ENCODE measurements at regions not wholly inside any gene's neighbourhood (a gene's known extent, or its start where the extent isn't known, plus 50 kb on each side); places are given as distances from the start of the nearest gene placed in this dataset.
"Not testable (repeated sequence)": the region's sequence is repeated elsewhere in the genome, so short reads cannot be mapped to it uniquely, and the experiment has no call there.

DNA sequence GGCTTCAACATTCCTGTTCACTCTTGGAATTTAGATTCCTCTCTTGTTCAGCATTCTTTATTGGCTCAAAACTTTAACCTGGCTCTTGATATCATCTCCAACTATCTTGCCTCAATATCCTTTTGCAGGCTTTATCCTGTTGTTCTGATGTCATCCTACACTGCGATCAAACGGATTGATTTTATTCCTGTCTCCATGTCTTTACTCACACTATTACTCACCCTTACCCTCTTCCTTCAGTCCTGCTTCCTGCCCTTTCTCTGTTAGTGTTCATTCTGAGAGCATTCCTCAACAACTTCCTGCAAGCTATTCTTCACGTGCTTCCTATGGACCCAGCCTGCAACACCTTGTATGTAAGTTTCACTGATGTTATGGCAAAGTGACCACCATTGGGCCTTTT, 264.7 kb downstream of the RNF152 start:
- TF ChIP-seq ARNTL (CRISPR knock-in tag; IDR thresholded peaks at IDR 0.05; ENCODE audit: borderline replicate concordance, low read depth) (no peak), TCF4 (CRISPR knock-in tag; IDR thresholded peaks at IDR 0.05; ENCODE audit: borderline replicate concordance) (no peak), ZC3H10 (CRISPR knock-in tag; IDR thresholded peaks at IDR 0.05) (no peak), SNAI2 (CRISPR knock-in tag; IDR thresholded peaks at IDR 0.05) (no peak), PPARA (CRISPR knock-in tag; IDR thresholded peaks at IDR 0.05; ENCODE audit: borderline replicate concordance) (no peak), POU6F1 (CRISPR knock-in tag; IDR thresholded peaks at IDR 0.05; ENCODE audit: borderline replicate concordance, low read depth) (no peak), TOX (CRISPR knock-in tag; IDR thresholded peaks at IDR 0.05; ENCODE audit: borderline replicate concordance) (no peak), ISL1 (CRISPR knock-in tag; IDR thresholded peaks at IDR 0.05) (no peak), ZNF70 (CRISPR knock-in tag; IDR thresholded peaks at IDR 0.05) (no peak), CREB5 (CRISPR knock-in tag; IDR thresholded peaks at IDR 0.05; ENCODE audit: low read depth) (no peak), TSHZ2 (CRISPR knock-in tag; IDR thresholded peaks at IDR 0.05) (no peak)
- peak; percentile 52 for ATAC-seq

DNA sequence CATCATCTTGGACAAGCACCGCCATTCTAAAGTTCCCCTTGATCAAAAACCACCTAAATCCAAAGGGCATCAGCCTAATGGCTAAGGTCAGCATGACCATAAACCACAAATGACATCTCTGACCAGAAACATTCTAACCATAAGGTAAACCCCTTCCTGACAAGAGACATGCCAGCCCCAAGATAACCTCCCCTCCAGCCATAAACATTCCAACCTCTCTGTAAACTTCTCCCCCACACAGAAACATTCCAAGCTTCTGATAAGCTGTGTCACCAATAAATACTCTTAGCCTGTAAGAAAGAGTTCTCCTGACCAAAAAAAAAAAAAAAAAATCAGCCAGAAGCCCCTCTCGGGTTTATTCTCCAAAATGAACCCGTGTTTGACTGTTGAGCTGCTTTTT, 268.2 kb downstream of the RNF152 start:
- ATAC-seq, result not testable (repeated sequence)

GRCh38 chr18:61619783-61620182, 273.0 kb downstream of the RNF152 start:
- no peak for TF ChIP-seq ZFP3 (CRISPR knock-in tag; IDR thresholded peaks at IDR 0.05)
- no peak for TF ChIP-seq ZC3H10 (CRISPR knock-in tag; IDR thresholded peaks at IDR 0.05)
- TF ChIP-seq POU6F1 (CRISPR knock-in tag; IDR thresholded peaks at IDR 0.05; ENCODE audit: borderline replicate concordance, low read depth), result no peak
- no peak for TF ChIP-seq ZNF8 (CRISPR knock-in tag; IDR thresholded peaks at IDR 0.05)
- no peak for TF ChIP-seq TSHZ2 (CRISPR knock-in tag; IDR thresholded peaks at IDR 0.05)
- no peak for TF ChIP-seq GLIS3 (CRISPR knock-in tag; IDR thresholded peaks at IDR 0.05)
- no peak for TF ChIP-seq RARB (CRISPR knock-in tag; IDR thresholded peaks at IDR 0.05)
- no peak for TF ChIP-seq ESRRG (CRISPR knock-in tag; IDR thresholded peaks at IDR 0.05)

DNA sequence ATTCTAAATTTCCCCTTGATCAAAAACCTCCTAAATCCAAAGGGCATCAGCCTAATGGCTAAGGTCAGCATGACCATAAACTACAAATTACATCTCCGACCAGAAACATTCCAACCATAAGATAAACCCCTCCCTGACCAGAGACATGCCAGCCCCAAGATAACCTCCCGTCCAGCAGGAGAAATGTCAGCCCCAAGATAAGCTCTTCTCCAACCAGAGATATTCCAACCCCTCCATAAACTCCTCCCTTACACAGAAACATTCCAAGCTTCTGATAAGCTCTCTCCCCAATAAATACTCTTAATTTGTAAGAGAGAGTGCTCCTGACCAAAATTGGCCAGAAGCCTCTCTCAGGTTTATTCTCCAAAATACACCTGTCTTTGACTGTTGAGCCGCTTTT, 274.0 kb downstream of the RNF152 start:
- ATAC-seq, result no peak
- no peak for TF ChIP-seq ZFP30 (CRISPR knock-in tag; IDR thresholded peaks at IDR 0.05)
- TF ChIP-seq SNAI2 (CRISPR knock-in tag; IDR thresholded peaks at IDR 0.05), result no peak
- TF ChIP-seq CREB5 (CRISPR knock-in tag; IDR thresholded peaks at IDR 0.05; ENCODE audit: low read depth), result no peak
- TF ChIP-seq TCF4 (CRISPR knock-in tag; IDR thresholded peaks at IDR 0.05; ENCODE audit: borderline replicate concordance), result no peak
- TF ChIP-seq, protein P1, sequence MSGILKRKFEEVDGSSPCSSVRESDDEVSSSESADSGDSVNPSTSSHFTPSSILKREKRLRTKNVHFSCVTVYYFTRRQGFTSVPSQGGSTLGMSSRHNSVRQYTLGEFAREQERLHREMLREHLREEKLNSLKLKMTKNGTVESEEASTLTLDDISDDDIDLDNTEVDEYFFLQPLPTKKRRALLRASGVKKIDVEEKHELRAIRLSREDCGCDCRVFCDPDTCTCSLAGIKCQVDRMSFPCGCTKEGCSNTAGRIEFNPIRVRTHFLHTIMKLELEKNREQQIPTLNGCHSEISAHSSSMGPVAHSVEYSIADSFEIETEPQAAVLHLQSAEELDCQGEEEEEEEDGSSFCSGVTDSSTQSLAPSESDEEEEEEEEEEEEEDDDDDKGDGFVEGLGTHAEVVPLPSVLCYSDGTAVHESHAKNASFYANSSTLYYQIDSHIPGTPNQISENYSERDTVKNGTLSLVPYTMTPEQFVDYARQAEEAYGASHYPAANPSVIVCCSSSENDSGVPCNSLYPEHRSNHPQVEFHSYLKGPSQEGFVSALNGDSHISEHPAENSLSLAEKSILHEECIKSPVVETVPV (CRISPR knock-in tag; IDR thresholded peaks at IDR 0.05), result no peak
- no peak for TF ChIP-seq POU6F1 (CRISPR knock-in tag; IDR thresholded peaks at IDR 0.05; ENCODE audit: borderline replicate concordance, low read depth)
- no peak for TF ChIP-seq ZFP3 (CRISPR knock-in tag; IDR thresholded peaks at IDR 0.05)
- no peak for TF ChIP-seq TOX (CRISPR knock-in tag; IDR thresholded peaks at IDR 0.05; ENCODE audit: borderline replicate concordance)
- TF ChIP-seq ARNTL (CRISPR knock-in tag; IDR thresholded peaks at IDR 0.05; ENCODE audit: borderline replicate concordance, low read depth), result no peak

More at GRCh38 chr18:61619783-61620182, 273.0 kb downstream of the RNF152 start:
- ATAC-seq, result no peak
